ENCODE measurements at regions not wholly inside any gene's neighbourhood (a gene's known extent, or its start where the extent isn't known, plus 50 kb on each side); places are given as distances from the start of the nearest gene placed in this dataset.

- Histone ChIP-seq H3K27ac (no peak overlapping the region), H3K36me3 (no peaks in the 10 kb centered on the region), H3K4me1 (no peaks in the 10 kb centered on the region), H3K9me3 (no peaks in the 10 kb centered on the region), H3K27me3 (no peaks in the 10 kb centered on the region), H3K4me3 (no peak overlapping the region)
- no peak for DNase-seq
- intact Hi-C loops (cut with DNase I): no loop called here
- no peak for TF ChIP-seq CTCF (IDR thresholded peaks at IDR 0.05)
- no peak for TF ChIP-seq POLR2A (IDR thresholded peaks at IDR 0.05)
- WGBS, 2 donors: 40 to 54% methylated on average over 2 of the region's 2 CpGs
Observed at GRCh38 chrX:113759422-113759821, 824.5 kb upstream of the HTR2C start.

- no peaks in the 10 kb centered on the region for H3K36me3 ChIP-seq
- intact Hi-C loops (cut with DNase I): no loop called here
- H3K4me1 ChIP-seq: no peaks in the 10 kb centered on the region
- H3K27ac ChIP-seq: no peak overlapping the region
- WGBS, 2 donors: 33 to 70% methylated on average over 1 of the region's 1 CpG
- no peaks in the 10 kb centered on the region for H3K27me3 ChIP-seq
- no peaks in the 10 kb centered on the region for H3K9me3 ChIP-seq
- H3K4me3 ChIP-seq: no peak overlapping the region
- DNase-seq: no peak
- TF ChIP-seq CTCF (IDR thresholded peaks at IDR 0.05) (no peak), POLR2A (IDR thresholded peaks at IDR 0.05) (no peak)
Observed at GRCh38 chrX:113747274-113747973, 836.5 kb upstream of the HTR2C start.

- intact Hi-C loops (cut with DNase I): no loop called here
- DNase-seq: no peak
- H3K36me3 ChIP-seq: no peaks in the 10 kb centered on the region
- no peak for TF ChIP-seq CTCF (IDR thresholded peaks at IDR 0.05)
- TF ChIP-seq POLR2A (IDR thresholded peaks at IDR 0.05): no peak
- H3K27ac ChIP-seq: no peak overlapping the region
- no peaks in the 10 kb centered on the region for H3K27me3 ChIP-seq
- H3K4me3 ChIP-seq: no peak overlapping the region
- H3K9me3 ChIP-seq: no peaks in the 10 kb centered on the region
- no peaks in the 10 kb centered on the region for H3K4me1 ChIP-seq
- WGBS, 2 donors: 38 to 70% methylated on average over 1 of the region's 1 CpG
Observed at GRCh38 chrX:113743069-113743468, 840.8 kb upstream of the HTR2C start.

- no peak for TF ChIP-seq POLR2A (IDR thresholded peaks at IDR 0.05)
- TF ChIP-seq CTCF (IDR thresholded peaks at IDR 0.05): no peak
- WGBS, 2 donors: 20% methylated on average over 1 of the region's 2 CpGs; no CpG with 5 or more reads in 1 of the 2 donors
- H3K4me1 ChIP-seq: no peaks in the 10 kb centered on the region
- intact Hi-C loops (cut with DNase I): no loop called here
- no peaks in the 10 kb centered on the region for H3K27me3 ChIP-seq
- no peaks in the 10 kb centered on the region for H3K36me3 ChIP-seq
- no peak overlapping the region for H3K4me3 ChIP-seq
- no peaks in the 10 kb centered on the region for H3K9me3 ChIP-seq
- H3K27ac ChIP-seq: no peak overlapping the region
- no peak for DNase-seq
Observed at GRCh38 chrX:113741744-113742143, 842.1 kb upstream of the HTR2C start.

GRCh38 chrX:113728937-113729336 lies 854.9 kb upstream of the HTR2C start:
- H3K4me3 ChIP-seq: no peak overlapping the region
- H3K4me1 ChIP-seq: no peaks in the 10 kb centered on the region
- no peak for DNase-seq
- TF ChIP-seq POLR2A (IDR thresholded peaks at IDR 0.05): no peak
- no peak for TF ChIP-seq CTCF (IDR thresholded peaks at IDR 0.05)
- intact Hi-C loops (cut with DNase I): no loop called here
- no peak overlapping the region for H3K27ac ChIP-seq
- peaks cover 0 to 3% (median 0%) of the 10 kb centered on the region in 3 donors for H3K9me3 ChIP-seq
- WGBS, 2 donors: 66 to 71% methylated on average over 2 of the region's 2 CpGs
- H3K36me3 ChIP-seq: no peaks in the 10 kb centered on the region
- no peaks in the 10 kb centered on the region for H3K27me3 ChIP-seq

Data from esophagus squamous epithelium (tissue), 5 donors.